Erythroblast (primary cell): ENCODE measurements at regions not wholly inside any gene's neighbourhood (a gene's known extent, or its start where the extent isn't known, plus 50 kb on each side); places are given as distances from the start of the nearest gene placed in this dataset.

Experiments
- GATA1 ChIP-seq: IDR thresholded peaks from 2 replicates; pipeline ENCODE4 v1.6.1; 2011; ENCODE audit warnings: low read depth, mild to moderate bottlenecking, control low read depth, low read length, moderate library complexity
- POLR2A ChIP-seq: IDR thresholded peaks from 2 replicates; pipeline ENCODE4 v1.6.1; 2011; ENCODE audit warnings: mild to moderate bottlenecking, low read length

- no peak for TF ChIP-seq POLR2A
- no peak for TF ChIP-seq GATA1
Measured at GRCh38 chr1:243926299-243926698, 76.3 kb upstream of the AKT3 start.
